NOMO-1 treated with DMSO at 0.1 percent for 48 hours (cell line): ENCODE measurements at regions not wholly inside any gene's neighbourhood (a gene's known extent, or its start where the extent isn't known, plus 50 kb on each side); places are given as distances from the start of the nearest gene placed in this dataset.
"Not testable (repeated sequence)": the region's sequence is repeated elsewhere in the genome, so short reads cannot be mapped to it uniquely, and the experiment has no call there.

Experiments
- DNase-seq: peaks from one replicate; lab custom pipeline; 2025; ENCODE audit not compliant: unreplicated experiment; lab: John Stamatoyannopoulos, UW

- not testable (repeated sequence) for DNase-seq
These were observed 125.6 kb downstream of the ZNF281 start for GRCh38 chr1:200284236-200284635.

GRCh38 chr1:200282497-200283122, 127.2 kb downstream of the ZNF281 start:
- peak; percentile 6 for DNase-seq

- peak; percentile 9 for DNase-seq
These were observed 128.5 kb downstream of the ZNF281 start for GRCh38 chr1:200281201-200281835.

- no peak for DNase-seq
These were observed 129.9 kb downstream of the ZNF281 start for GRCh38 chr1:200279810-200280411.

GRCh38 chr1:200275816-200276453, 133.9 kb downstream of the ZNF281 start:
- DNase-seq = no peak

- DNase-seq = no peak
These were observed 134.4 kb downstream of the ZNF281 start for GRCh38 chr1:200275415-200275814.

- no peak for DNase-seq
These were observed 135.7 kb downstream of the ZNF281 start for GRCh38 chr1:200274116-200274515.

- no peak for DNase-seq
These were observed 137.3 kb downstream of the ZNF281 start for GRCh38 chr1:200272481-200273068.

- DNase-seq = no peak
These were observed 140.6 kb downstream of the ZNF281 start for GRCh38 chr1:200269256-200269655.

- DNase-seq = no peak
These were observed 141.9 kb downstream of the ZNF281 start for GRCh38 chr1:200267937-200268336.

- DNase-seq = no peak
These were observed 142.4 kb downstream of the ZNF281 start for GRCh38 chr1:200267458-200267857.

- no peak for DNase-seq
These were observed 143.0 kb downstream of the ZNF281 start for GRCh38 chr1:200266871-200267270.

- DNase-seq = no peak
These were observed 144.0 kb downstream of the ZNF281 start for GRCh38 chr1:200265881-200266280.

- peak; percentile 56 for DNase-seq
These were observed 144.7 kb downstream of the ZNF281 start for GRCh38 chr1:200265104-200265503.

- no peak for DNase-seq
These were observed 146.6 kb downstream of the ZNF281 start for GRCh38 chr1:200263203-200263602.

GRCh38 chr1:200262326-200262965, 147.4 kb downstream of the ZNF281 start:
- no peak for DNase-seq

- DNase-seq = no peak
These were observed 149.1 kb downstream of the ZNF281 start for GRCh38 chr1:200260597-200261335.

- DNase-seq = peak; percentile 32
These were observed 151.1 kb downstream of the ZNF281 start for GRCh38 chr1:200258447-200259375.

- no peak for DNase-seq
These were observed 152.6 kb downstream of the ZNF281 start for GRCh38 chr1:200257235-200257634.
